ENCODE measurements at regions not wholly inside any gene's neighbourhood (a gene's known extent, or its start where the extent isn't known, plus 50 kb on each side); places are given as distances from the start of the nearest gene placed in this dataset.
"Not testable (repeated sequence)": the region's sequence is repeated elsewhere in the genome, so short reads cannot be mapped to it uniquely, and the experiment has no call there.

GRCh38 chr9:97182532-97182931, 124.9 kb upstream of the CCDC180 start:
- in situ Hi-C loops (cut with HindIII; ENCODE audit: low pct_unique_long_range_greater_than_20kb, low sequenced_read_pairs): not testable (repeated sequence)

GRCh38 chr9:97179616-97180015, 127.8 kb upstream of the CCDC180 start:
- no TSS peak for BruUV-seq (replicated peaks)
- no peak for DNase-seq (ENCODE audit: low read depth, low spot score)
- TF ChIP-seq TCF7L2 (IDR thresholded peaks at IDR 0.05; ENCODE audit: low read depth, low read length) (no peak), REST (IDR thresholded peaks at IDR 0.05; ENCODE audit: insufficient read depth in 1 of 2, low read depth in 2 of 2, low read length in 1 of 2) (no peak)
- no peaks in the 10 kb centered on the region for H3K36me3 ChIP-seq (ENCODE audit: control insufficient read depth, insufficient read depth, low read length)
- intact Hi-C loops (cut with micrococcal nuclease; ENCODE audit: unreplicated experiment): no loop called here
- H3K4me3 ChIP-seq (ENCODE audit: low read depth in 2 of 2, low read length in 2 of 2): no peak overlapping the region
- CTCF ChIA-PET: no interaction called here
- POLR2A ChIA-PET: no interaction called here
- no peak for ATAC-seq
- no peaks in the 10 kb centered on the region for H3K27me3 ChIP-seq (ENCODE audit: control insufficient read depth, insufficient read depth, low read length)
- no peaks in the 10 kb centered on the region for H3K9me3 ChIP-seq (ENCODE audit: control insufficient read depth, insufficient read depth, low read depth, low read length)
- no peaks in the 10 kb centered on the region for H3K4me1 ChIP-seq (ENCODE audit: control insufficient read depth, insufficient read depth, low read length)
- in situ Hi-C loops (cut with HindIII; ENCODE audit: low pct_unique_long_range_greater_than_20kb, low sequenced_read_pairs): no loop called here
- no peak overlapping the region for H3K27ac ChIP-seq (ENCODE audit: low read length)

More at GRCh38 chr9:97182532-97182931, 124.9 kb upstream of the CCDC180 start:
- H3K27me3 ChIP-seq (ENCODE audit: control insufficient read depth, insufficient read depth, low read length); CTCF ChIA-PET; POLR2A ChIA-PET; DNase-seq (ENCODE audit: low read depth, low spot score); H3K27ac ChIP-seq (ENCODE audit: low read length); BruUV-seq (replicated peaks); H3K9me3 ChIP-seq (ENCODE audit: control insufficient read depth, insufficient read depth, low read depth, low read length); H3K4me1 ChIP-seq (ENCODE audit: control insufficient read depth, insufficient read depth, low read length); H3K36me3 ChIP-seq (ENCODE audit: control insufficient read depth, insufficient read depth, low read length); ATAC-seq; H3K4me3 ChIP-seq (ENCODE audit: low read depth in 2 of 2, low read length in 2 of 2); intact Hi-C loops (cut with micrococcal nuclease; ENCODE audit: unreplicated experiment): not testable (repeated sequence)

GRCh38 chr9:97176206-97176605, 131.3 kb upstream of the CCDC180 start:
- Histone ChIP-seq H3K9me3 (ENCODE audit: control insufficient read depth, insufficient read depth, low read depth, low read length) (no peaks in the 10 kb centered on the region), H3K27ac (ENCODE audit: low read length) (no peak overlapping the region), H3K4me3 (ENCODE audit: low read depth in 2 of 2, low read length in 2 of 2) (no peak overlapping the region), H3K36me3 (ENCODE audit: control insufficient read depth, insufficient read depth, low read length) (no peaks in the 10 kb centered on the region), H3K27me3 (ENCODE audit: control insufficient read depth, insufficient read depth, low read length) (no peaks in the 10 kb centered on the region), H3K4me1 (ENCODE audit: control insufficient read depth, insufficient read depth, low read length) (no peaks in the 10 kb centered on the region)
- in situ Hi-C loops (cut with HindIII; ENCODE audit: low pct_unique_long_range_greater_than_20kb, low sequenced_read_pairs) (no loop called here), intact Hi-C loops (cut with micrococcal nuclease; ENCODE audit: unreplicated experiment) (no loop called here)
- POLR2A ChIA-PET: no interaction called here
- no peak for TF ChIP-seq TCF7L2 (IDR thresholded peaks at IDR 0.05; ENCODE audit: low read depth, low read length)
- DNase-seq (ENCODE audit: low read depth, low spot score) (no peak), ATAC-seq (no peak)
- no TSS peak for BruUV-seq (replicated peaks)
- CTCF ChIA-PET: no interaction called here

- H3K27ac ChIP-seq (ENCODE audit: low read length); ATAC-seq; intact Hi-C loops (cut with micrococcal nuclease; ENCODE audit: unreplicated experiment); H3K4me1 ChIP-seq (ENCODE audit: control insufficient read depth, insufficient read depth, low read length); in situ Hi-C loops (cut with HindIII; ENCODE audit: low pct_unique_long_range_greater_than_20kb, low sequenced_read_pairs); CTCF ChIA-PET; DNase-seq (ENCODE audit: low read depth, low spot score); BruUV-seq (replicated peaks); H3K9me3 ChIP-seq (ENCODE audit: control insufficient read depth, insufficient read depth, low read depth, low read length); H3K36me3 ChIP-seq (ENCODE audit: control insufficient read depth, insufficient read depth, low read length); H3K4me3 ChIP-seq (ENCODE audit: low read depth in 2 of 2, low read length in 2 of 2); H3K27me3 ChIP-seq (ENCODE audit: control insufficient read depth, insufficient read depth, low read length); POLR2A ChIA-PET: not testable (repeated sequence)
These were observed 129.2 kb upstream of the CTSV start for GRCh38 chr9:97168174-97168573.

- intact Hi-C loops (cut with micrococcal nuclease; ENCODE audit: unreplicated experiment); BruUV-seq (replicated peaks); POLR2A ChIA-PET; H3K27ac ChIP-seq (ENCODE audit: low read length); H3K4me3 ChIP-seq (ENCODE audit: low read depth in 2 of 2, low read length in 2 of 2); CTCF ChIA-PET; ATAC-seq; H3K9me3 ChIP-seq (ENCODE audit: control insufficient read depth, insufficient read depth, low read depth, low read length); DNase-seq (ENCODE audit: low read depth, low spot score); H3K4me1 ChIP-seq (ENCODE audit: control insufficient read depth, insufficient read depth, low read length); in situ Hi-C loops (cut with HindIII; ENCODE audit: low pct_unique_long_range_greater_than_20kb, low sequenced_read_pairs); H3K27me3 ChIP-seq (ENCODE audit: control insufficient read depth, insufficient read depth, low read length); H3K36me3 ChIP-seq (ENCODE audit: control insufficient read depth, insufficient read depth, low read length): not testable (repeated sequence)
These were observed 127.7 kb upstream of the CTSV start for GRCh38 chr9:97166496-97167138.

Data from Panc1 (cell line).